ENCODE measurements at regions not wholly inside any gene's neighbourhood (a gene's known extent, or its start where the extent isn't known, plus 50 kb on each side); places are given as distances from the start of the nearest gene placed in this dataset.

DNA sequence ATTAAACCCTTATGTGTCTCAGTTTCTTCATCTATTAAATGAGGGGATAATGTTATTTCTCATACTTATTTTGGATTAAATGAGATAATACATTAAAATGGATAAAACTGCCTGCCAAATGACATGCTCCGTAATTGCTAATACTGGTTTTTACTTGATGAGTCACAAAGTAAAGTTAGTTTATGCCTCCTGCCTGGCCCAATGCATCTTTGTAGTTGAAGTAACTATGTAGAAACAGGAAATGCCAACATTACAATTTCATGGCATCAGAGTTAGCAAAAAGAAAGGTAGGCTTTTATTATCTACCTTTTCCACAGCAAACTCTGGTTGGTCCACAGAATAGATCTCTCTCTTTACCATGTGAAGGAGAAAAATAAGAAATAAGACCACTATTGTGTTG lies 214.5 kb downstream of the TBX15 start:
- WGBS, 2 experiments (ENCODE audit: extremely low coverage in 2 of 2, insufficient read length in 1 of 2), result no CpG with 5 or more reads among the region's 1 CpG
- H3K79me1 ChIP-seq (ENCODE audit: low read depth in 1 of 2, low read length in 2 of 2), result no peaks in the 10 kb centered on the region
- no peaks in the 10 kb centered on the region for H3K4me1 ChIP-seq (ENCODE audit: control insufficient read depth, insufficient read depth, low read length)
- no peaks in the 10 kb centered on the region for H3K9me3 ChIP-seq (ENCODE audit: control insufficient read depth, insufficient read depth, low read length)
- H3K4me3 ChIP-seq (ENCODE audit: insufficient read depth, low read depth, low read length), result no peak overlapping the region
- ATAC-seq (ENCODE audit: low read depth) (no peak), DNase-seq (no peak)
- no peak overlapping the region for H2BK5ac ChIP-seq (ENCODE audit: low read depth, low read length, poor library complexity, severe bottlenecking)
- no peak overlapping the region for H2BK15ac ChIP-seq (ENCODE audit: low read depth, low read length)
- no peaks in the 10 kb centered on the region for H4K20me1 ChIP-seq (ENCODE audit: insufficient read depth, low read length)
- no peaks in the 10 kb centered on the region for H3K27me3 ChIP-seq (ENCODE audit: control insufficient read depth, insufficient read depth, low read length)
- no peak overlapping the region for H2AK9ac ChIP-seq (replicated peaks; ENCODE audit: low read depth, low read length, poor library complexity)
- no peak overlapping the region for H3K27ac ChIP-seq (ENCODE audit: insufficient read depth, low read length)
- intact Hi-C loops (cut with micrococcal nuclease), result no loop called here
- ChIA-PET CTCF (no interaction called here), POLR2A (ENCODE audit: unreplicated experiment) (no interaction called here)
- H2AK5ac ChIP-seq (ENCODE audit: low read depth, low read length), result no peak overlapping the region
- no peaks in the 10 kb centered on the region for H3K9me1 ChIP-seq (ENCODE audit: insufficient read depth, low read length)
- BruUV-seq (replicated peaks), result no TSS peak
- dilution Hi-C loops (cut with HindIII; ENCODE audit: low sequenced_read_pairs, unreplicated experiment), result no loop called here
- TF ChIP-seq MAFK (IDR thresholded peaks at IDR 0.05; ENCODE audit: low read depth, low read length) (no peak), MXI1 (IDR thresholded peaks at IDR 0.05; ENCODE audit: borderline replicate concordance, low read depth, low read length) (no peak), POLR2A (IDR thresholded peaks at IDR 0.05; ENCODE audit: low read depth, low read length) (no peak), BHLHE40 (IDR thresholded peaks at IDR 0.05; ENCODE audit: low read depth, low read length) (no peak), RCOR1 (IDR thresholded peaks at IDR 0.05; ENCODE audit: insufficient replicate concordance, low read length) (no peak), CHD1 (IDR thresholded peaks at IDR 0.05; ENCODE audit: low read depth, low read length) (no peak), RFX5 (IDR thresholded peaks at IDR 0.05; ENCODE audit: low read depth, low read length) (no peak), USF2 (IDR thresholded peaks at IDR 0.05; ENCODE audit: low read depth, low read length) (no peak), MAZ (IDR thresholded peaks at IDR 0.05; ENCODE audit: borderline replicate concordance, low read depth, low read length) (no peak), CEBPB (IDR thresholded peaks at IDR 0.05; ENCODE audit: low read depth, low read length) (no peak), NFE2L2 (IDR thresholded peaks at IDR 0.05; ENCODE audit: low read depth, low read length) (no peak), FOS (IDR thresholded peaks at IDR 0.05; ENCODE audit: low read depth, low read length) (no peak), ELK1 (IDR thresholded peaks at IDR 0.05; ENCODE audit: borderline replicate concordance, low read depth, low read length) (no peak), SMC3 (IDR thresholded peaks at IDR 0.05; ENCODE audit: low read depth, low read length) (no peak)
- TF ChIP-seq, protein P1, sequence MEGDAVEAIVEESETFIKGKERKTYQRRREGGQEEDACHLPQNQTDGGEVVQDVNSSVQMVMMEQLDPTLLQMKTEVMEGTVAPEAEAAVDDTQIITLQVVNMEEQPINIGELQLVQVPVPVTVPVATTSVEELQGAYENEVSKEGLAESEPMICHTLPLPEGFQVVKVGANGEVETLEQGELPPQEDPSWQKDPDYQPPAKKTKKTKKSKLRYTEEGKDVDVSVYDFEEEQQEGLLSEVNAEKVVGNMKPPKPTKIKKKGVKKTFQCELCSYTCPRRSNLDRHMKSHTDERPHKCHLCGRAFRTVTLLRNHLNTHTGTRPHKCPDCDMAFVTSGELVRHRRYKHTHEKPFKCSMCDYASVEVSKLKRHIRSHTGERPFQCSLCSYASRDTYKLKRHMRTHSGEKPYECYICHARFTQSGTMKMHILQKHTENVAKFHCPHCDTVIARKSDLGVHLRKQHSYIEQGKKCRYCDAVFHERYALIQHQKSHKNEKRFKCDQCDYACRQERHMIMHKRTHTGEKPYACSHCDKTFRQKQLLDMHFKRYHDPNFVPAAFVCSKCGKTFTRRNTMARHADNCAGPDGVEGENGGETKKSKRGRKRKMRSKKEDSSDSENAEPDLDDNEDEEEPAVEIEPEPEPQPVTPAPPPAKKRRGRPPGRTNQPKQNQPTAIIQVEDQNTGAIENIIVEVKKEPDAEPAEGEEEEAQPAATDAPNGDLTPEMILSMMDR (conservative IDR thresholded peaks at IDR 0.05; ENCODE audit: low read depth, low read length), result no peak
- H3K4ac ChIP-seq (ENCODE audit: low read depth, low read length), result no peak overlapping the region
- H3K36me3 ChIP-seq (ENCODE audit: control insufficient read depth, insufficient read depth, low read length), result no peaks in the 10 kb centered on the region
- H2BK120ac ChIP-seq (ENCODE audit: low read depth, low read length), result no peak overlapping the region
- H3K56ac ChIP-seq (ENCODE audit: extremely low read depth, insufficient read depth, low read length), result no peak overlapping the region
- H3K4me2 ChIP-seq (ENCODE audit: low read depth, low read length), result no peak overlapping the region
- H3K9ac ChIP-seq (ENCODE audit: low read depth, low read length), result no peak overlapping the region
- no peak overlapping the region for H4K8ac ChIP-seq (ENCODE audit: low read depth in 2 of 2, low read length in 2 of 2)
- H2BK20ac ChIP-seq (ENCODE audit: low read depth, low read length), result no peak overlapping the region
- H2AFZ ChIP-seq (replicated peaks; ENCODE audit: low read length, poor library complexity), result no peak overlapping the region
- H4K5ac ChIP-seq (ENCODE audit: low read depth, low read length), result no peak overlapping the region
- H4K91ac ChIP-seq (ENCODE audit: insufficient read depth, low read depth, low read length), result no peak overlapping the region
- in situ Hi-C loops (cut with MboI; ENCODE audit: low sequenced_read_pairs), result no loop called here
- H3K14ac ChIP-seq (replicated peaks; ENCODE audit: low read depth, low read length), result no peak overlapping the region
- H3K18ac ChIP-seq (ENCODE audit: low read depth, low read length), result no peak overlapping the region
- no peak overlapping the region for H3K23ac ChIP-seq (ENCODE audit: low read depth, low read length)
